SK-N-SH (cell line): ENCODE measurements at regions not wholly inside any gene's neighbourhood (a gene's known extent, or its start where the extent isn't known, plus 50 kb on each side); places are given as distances from the start of the nearest gene placed in this dataset.

Experiments
- CTCF ChIA-PET: fragments of 300-600, 350-600 bp; formaldehyde crosslinking; extraction: SDS; loops from one replicate; lab custom pipeline; 2021; lab: Yijun Ruan, JAX
- POLR2A ChIA-PET: fragments of 350-600 bp; sonication (Branson Sonifier 250); formaldehyde crosslinking; extraction: SDS; loops from one replicate; lab custom pipeline; 2020; ENCODE audit warnings: antibody characterized with exemption, inconsistent platforms; lab: Yijun Ruan, JAX
- DNase-seq: peaks from one replicate; pipeline ENCODE4 v3.0.0; 2012
- H2AFZ ChIP-seq: fragments of 200-600 bp; sonication (generic); 2 replicates; pipeline ENCODE4 v1.8.1; 2016; ENCODE audit warnings: antibody characterized with exemption, mild to moderate bottlenecking, low read depth
- H3F3A ChIP-seq: fragments of 200-600 bp; sonication (generic); replicated peaks from 2 replicates; pipeline ENCODE3; 2016; ENCODE audit warnings: antibody characterized with exemption, mild to moderate bottlenecking; ENCODE audit not compliant: insufficient read depth
- H3K27ac ChIP-seq, 2 experiments: fragments of 200-500 bp in 1 of 2; fragments of 200-600 bp in 1 of 2; sonication (Bioruptor generic) in 1 of 2; sonication (generic), shearing (Covaris generic) in 1 of 2; 2 replicates each; pipeline versions ENCODE4 v1.5.1 to v1.6.1; 2014 to 2016; ENCODE audit warnings: low read depth in 2 of 2, inconsistent platforms in 1 of 2, low read length in 1 of 2, mild to moderate bottlenecking in 1 of 2, mixed read lengths in 1 of 2
- H3K27me3 ChIP-seq: fragments of 200-600 bp; sonication (generic), shearing (Covaris generic); 2 replicates; pipeline ENCODE4 v1.6.1; 2016; ENCODE audit warnings: mixed run types; ENCODE audit not compliant: insufficient read depth
- H3K36me3 ChIP-seq, 2 experiments: fragments of 200-500 bp in 1 of 2; fragments of 200-600 bp in 1 of 2; sonication (Bioruptor generic) in 1 of 2; sonication (generic) in 1 of 2; replicated peaks in 1 of 2; 2 replicates each; pipeline versions ENCODE3 to v1.5.1; 2014 to 2016; ENCODE audit warnings: low read length in 1 of 2, mild to moderate bottlenecking in 1 of 2; ENCODE audit not compliant: insufficient read depth in 2 of 2, control insufficient read depth in 1 of 2
- H3K4me1 ChIP-seq, 2 experiments: fragments of 200-500 bp in 1 of 2; fragments of 200-600 bp in 1 of 2; sonication (Bioruptor generic) in 1 of 2; sonication (generic), shearing (Covaris generic) in 1 of 2; 2 replicates each; pipeline versions ENCODE4 v1.5.1 to v1.6.1; 2014 to 2016; ENCODE audit warnings: low read depth in 1 of 2, low read length in 1 of 2, mixed run types in 1 of 2; ENCODE audit not compliant: insufficient read depth in 2 of 2, control insufficient read depth in 1 of 2
- H3K4me2 ChIP-seq: fragments of 200-600 bp; sonication (generic), shearing (Covaris generic); 2 replicates; pipeline ENCODE4 v1.6.1; 2017; ENCODE audit warnings: mixed run types
- H3K4me3 ChIP-seq, 2 experiments: fragments of 200-500 bp in 1 of 2; fragments of 200-600 bp in 1 of 2; sonication (Bioruptor generic) in 1 of 2; sonication (generic), shearing (Covaris generic) in 1 of 2; 2 replicates each; pipeline versions ENCODE4 v1.5.1 to v1.8.1; 2014 to 2016; ENCODE audit warnings: low read depth in 2 of 2, inconsistent platforms in 1 of 2, low read length in 1 of 2, mild to moderate bottlenecking in 1 of 2, mixed read lengths in 1 of 2, moderate library complexity in 1 of 2
- H3K79me2 ChIP-seq: fragments of 200-600 bp; sonication (generic); 2 replicates; pipeline ENCODE4 v1.8.1; 2017; ENCODE audit warnings: mild to moderate bottlenecking; ENCODE audit not compliant: insufficient read depth
- H3K9ac ChIP-seq: fragments of 200-600 bp; sonication (generic); 2 replicates; pipeline ENCODE4 v1.6.1; 2017; ENCODE audit warnings: mixed run types
- H3K9me2 ChIP-seq: fragments of 200-600 bp; sonication (generic); 2 replicates; pipeline ENCODE4 v1.6.1; 2017; ENCODE audit warnings: mixed run types
- H3K9me3 ChIP-seq: fragments of 200-600 bp; sonication (generic); 2 replicates; pipeline ENCODE4 v1.6.1; 2017; ENCODE audit warnings: mixed run types, mild to moderate bottlenecking, moderate library complexity
- H4K20me1 ChIP-seq: fragments of 200-600 bp; sonication (generic); 2 replicates; pipeline ENCODE4 v1.6.1; 2017; ENCODE audit warnings: mild to moderate bottlenecking, mixed run types; ENCODE audit not compliant: insufficient read depth
- CHD2 ChIP-seq: fragments of 150-350 bp; IDR thresholded peaks from 2 replicates; pipeline ENCODE4 v1.6.1; 2018; ENCODE audit warnings: low read length; ENCODE audit not compliant: partially characterized antibody
- EZH2phosphoT487 ChIP-seq: fragments of 200-600 bp; sonication (generic); IDR thresholded peaks from 2 replicates; pipeline ENCODE4 v1.6.1; 2017; ENCODE audit warnings: low read depth, mixed run types, mild to moderate bottlenecking, antibody characterized with exemption, moderate library complexity, borderline replicate concordance
- FOSL2 ChIP-seq: IDR thresholded peaks from 2 replicates; pipeline ENCODE4 v1.4.0; 2012; ENCODE audit warnings: low read depth, mild to moderate bottlenecking, moderate library complexity, borderline replicate concordance
- RAD21 ChIP-seq: IDR thresholded peaks from 2 replicates; pipeline ENCODE4 v1.6.1; 2012; ENCODE audit warnings: mild to moderate bottlenecking, low read length
- RCOR1 ChIP-seq: fragments of 150-350 bp; IDR thresholded peaks from 2 replicates; pipeline ENCODE4 v1.6.1; 2017; ENCODE audit warnings: antibody characterized with exemption, low read length
- RFX5 ChIP-seq: IDR thresholded peaks from 2 replicates; pipeline ENCODE4 v1.6.1; 2012; ENCODE audit warnings: mild to moderate bottlenecking, improper control_type of control experiment, low read length
- RXRA ChIP-seq: IDR thresholded peaks from 2 replicates; pipeline ENCODE4 v1.4.0; 2012; ENCODE audit warnings: low read depth, mild to moderate bottlenecking, borderline replicate concordance
- WGBS: methylation state at CpG from one replicate; pipeline ENCODE4 v1.1.6; 2017; ENCODE audit warnings: low lambda C conversion rate; 5-methylcytosine and 5-hydroxymethylcytosine counted together
- TF ChIP-seq, protein P1 (sequence below): IDR thresholded peaks from 2 replicates; pipeline ENCODE4; 2012
- TF ChIP-seq, protein P2 (sequence below): IDR thresholded peaks from 2 replicates; pipeline ENCODE4 v1.4.0; 2012; ENCODE audit warnings: low read depth
- TF ChIP-seq, protein P3 (sequence below): fragments of 150-350 bp; IDR thresholded peaks from 2 replicates; pipeline ENCODE4 v1.6.1; 2017; ENCODE audit warnings: antibody characterized with exemption, low read length, low read depth, borderline replicate concordance
- TF ChIP-seq, protein P4 (sequence below): IDR thresholded peaks from 2 replicates; pipeline ENCODE4 v1.6.1; 2012; ENCODE audit warnings: mild to moderate bottlenecking, low read depth, low read length, moderate library complexity

DNA sequence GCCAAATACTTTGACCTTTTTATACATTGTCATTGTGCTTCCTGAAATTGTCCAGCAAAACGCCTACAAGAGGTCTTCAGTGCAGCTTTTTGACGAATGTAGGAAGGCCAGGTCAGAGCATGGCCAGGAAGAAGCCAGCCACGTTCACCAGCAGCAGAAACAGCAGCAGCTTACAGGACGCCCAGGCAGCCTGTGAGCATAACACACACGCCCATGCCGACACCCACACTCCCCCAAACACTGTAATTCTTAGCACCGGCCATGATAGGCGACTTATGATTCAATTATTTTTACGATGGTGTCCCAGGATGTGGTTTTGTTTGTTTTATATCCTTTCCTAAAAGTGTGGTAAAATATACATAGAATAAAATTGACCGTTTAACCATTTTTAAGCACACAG, 249.1 kb upstream of the SALL3 start:
- H3K27me3 ChIP-seq = peaks cover 51% of the 10 kb centered on the region
- H3K36me3 ChIP-seq = no peaks in the 10 kb centered on the region

DNA sequence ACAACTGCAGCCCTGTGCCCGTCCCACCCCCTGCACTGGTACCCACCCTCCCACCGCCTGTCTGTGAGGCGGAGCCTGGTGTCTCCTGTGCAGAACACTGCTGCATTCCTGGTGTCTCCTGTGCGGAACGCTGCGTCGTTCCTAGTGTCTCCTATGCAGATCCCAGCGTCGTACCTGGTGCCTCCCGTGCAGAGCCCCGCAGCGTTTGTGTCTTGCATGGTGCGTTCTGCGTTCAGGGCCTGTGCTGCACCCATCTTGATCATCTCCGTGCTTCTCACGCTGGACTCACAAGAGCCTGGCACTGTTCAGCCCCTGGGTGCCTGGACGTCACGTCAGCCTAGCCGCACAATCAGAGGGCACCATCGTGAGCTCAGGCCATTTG, 248.6 kb upstream of the SALL3 start:
- 0% methylated on average over 2 of the region's 20 CpGs for WGBS

More for the DNA sequence above, 249.1 kb upstream of the SALL3 start:
- ChIA-PET POLR2A (no interaction called here), CTCF (no interaction called here)
- Histone ChIP-seq H4K20me1 (no peaks in the 10 kb centered on the region), H3K9ac (no peak overlapping the region), H3K9me2 (no peaks in the 10 kb centered on the region), H3K9me3 (no peaks in the 10 kb centered on the region), H3K4me2 (no peak overlapping the region), H3K27ac (no peak overlapping the region), H3K4me3 (no peak overlapping the region), H2AFZ (no peak overlapping the region), H3K79me2 (no peaks in the 10 kb centered on the region), H3F3A (no peaks in the 10 kb centered on the region), H3K4me1 (no peaks in the 10 kb centered on the region)
- WGBS = 3% methylated on average over 10 of the region's 10 CpGs
- TF ChIP-seq, protein P1, sequence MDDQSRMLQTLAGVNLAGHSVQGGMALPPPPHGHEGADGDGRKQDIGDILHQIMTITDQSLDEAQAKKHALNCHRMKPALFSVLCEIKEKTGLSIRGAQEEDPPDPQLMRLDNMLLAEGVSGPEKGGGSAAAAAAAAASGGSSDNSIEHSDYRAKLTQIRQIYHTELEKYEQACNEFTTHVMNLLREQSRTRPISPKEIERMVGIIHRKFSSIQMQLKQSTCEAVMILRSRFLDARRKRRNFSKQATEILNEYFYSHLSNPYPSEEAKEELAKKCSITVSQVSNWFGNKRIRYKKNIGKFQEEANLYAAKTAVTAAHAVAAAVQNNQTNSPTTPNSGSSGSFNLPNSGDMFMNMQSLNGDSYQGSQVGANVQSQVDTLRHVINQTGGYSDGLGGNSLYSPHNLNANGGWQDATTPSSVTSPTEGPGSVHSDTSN = no peak
- TF ChIP-seq, protein P2, sequence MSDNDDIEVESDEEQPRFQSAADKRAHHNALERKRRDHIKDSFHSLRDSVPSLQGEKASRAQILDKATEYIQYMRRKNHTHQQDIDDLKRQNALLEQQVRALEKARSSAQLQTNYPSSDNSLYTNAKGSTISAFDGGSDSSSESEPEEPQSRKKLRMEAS = no peak
- TF ChIP-seq RFX5 (no peak), RCOR1 (no peak), CHD2 (no peak), FOSL2 (no peak)
- TF ChIP-seq, protein P3, sequence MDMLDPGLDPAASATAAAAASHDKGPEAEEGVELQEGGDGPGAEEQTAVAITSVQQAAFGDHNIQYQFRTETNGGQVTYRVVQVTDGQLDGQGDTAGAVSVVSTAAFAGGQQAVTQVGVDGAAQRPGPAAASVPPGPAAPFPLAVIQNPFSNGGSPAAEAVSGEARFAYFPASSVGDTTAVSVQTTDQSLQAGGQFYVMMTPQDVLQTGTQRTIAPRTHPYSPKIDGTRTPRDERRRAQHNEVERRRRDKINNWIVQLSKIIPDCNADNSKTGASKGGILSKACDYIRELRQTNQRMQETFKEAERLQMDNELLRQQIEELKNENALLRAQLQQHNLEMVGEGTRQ = no peak
- TF ChIP-seq, protein P4, sequence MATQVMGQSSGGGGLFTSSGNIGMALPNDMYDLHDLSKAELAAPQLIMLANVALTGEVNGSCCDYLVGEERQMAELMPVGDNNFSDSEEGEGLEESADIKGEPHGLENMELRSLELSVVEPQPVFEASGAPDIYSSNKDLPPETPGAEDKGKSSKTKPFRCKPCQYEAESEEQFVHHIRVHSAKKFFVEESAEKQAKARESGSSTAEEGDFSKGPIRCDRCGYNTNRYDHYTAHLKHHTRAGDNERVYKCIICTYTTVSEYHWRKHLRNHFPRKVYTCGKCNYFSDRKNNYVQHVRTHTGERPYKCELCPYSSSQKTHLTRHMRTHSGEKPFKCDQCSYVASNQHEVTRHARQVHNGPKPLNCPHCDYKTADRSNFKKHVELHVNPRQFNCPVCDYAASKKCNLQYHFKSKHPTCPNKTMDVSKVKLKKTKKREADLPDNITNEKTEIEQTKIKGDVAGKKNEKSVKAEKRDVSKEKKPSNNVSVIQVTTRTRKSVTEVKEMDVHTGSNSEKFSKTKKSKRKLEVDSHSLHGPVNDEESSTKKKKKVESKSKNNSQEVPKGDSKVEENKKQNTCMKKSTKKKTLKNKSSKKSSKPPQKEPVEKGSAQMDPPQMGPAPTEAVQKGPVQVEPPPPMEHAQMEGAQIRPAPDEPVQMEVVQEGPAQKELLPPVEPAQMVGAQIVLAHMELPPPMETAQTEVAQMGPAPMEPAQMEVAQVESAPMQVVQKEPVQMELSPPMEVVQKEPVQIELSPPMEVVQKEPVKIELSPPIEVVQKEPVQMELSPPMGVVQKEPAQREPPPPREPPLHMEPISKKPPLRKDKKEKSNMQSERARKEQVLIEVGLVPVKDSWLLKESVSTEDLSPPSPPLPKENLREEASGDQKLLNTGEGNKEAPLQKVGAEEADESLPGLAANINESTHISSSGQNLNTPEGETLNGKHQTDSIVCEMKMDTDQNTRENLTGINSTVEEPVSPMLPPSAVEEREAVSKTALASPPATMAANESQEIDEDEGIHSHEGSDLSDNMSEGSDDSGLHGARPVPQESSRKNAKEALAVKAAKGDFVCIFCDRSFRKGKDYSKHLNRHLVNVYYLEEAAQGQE = no peak
- no peak for DNase-seq

More for the DNA sequence above, 248.6 kb upstream of the SALL3 start:
- Histone ChIP-seq H3F3A (no peaks in the 10 kb centered on the region), H3K9me2 (no peaks in the 10 kb centered on the region), H3K9me3 (no peaks in the 10 kb centered on the region), H3K79me2 (no peaks in the 10 kb centered on the region), H3K27ac (no peak overlapping the region), H3K4me2 (no peak overlapping the region), H3K4me3 (no peak overlapping the region), H3K27me3 (peaks cover 47% of the 10 kb centered on the region), H3K4me1 (no peaks in the 10 kb centered on the region), H3K36me3 (no peaks in the 10 kb centered on the region), H3K9ac (no peak overlapping the region), H2AFZ (no peak overlapping the region), H4K20me1 (no peaks in the 10 kb centered on the region)
- TF ChIP-seq EZH2phosphoT487 (no peak), RAD21 (no peak), RXRA (no peak)
- TF ChIP-seq, protein P2 = no peak
- TF ChIP-seq, protein P3 = no peak
- ChIA-PET POLR2A (no interaction called here), CTCF (no interaction called here)
- DNase-seq = no peak
